MM.1S (cell line): ENCODE measurements at regions not wholly inside any gene's neighbourhood (a gene's known extent, or its start where the extent isn't known, plus 50 kb on each side); places are given as distances from the start of the nearest gene placed in this dataset.

Source experiments
- DNase-seq: peaks from one replicate; pipeline ENCODE4 v3.0.0-alpha.2; 2015
- H2AFZ ChIP-seq: fragments of 300-600 bp; sonication (generic); 2 replicates; pipeline ENCODE4 v1.6.0; 2016; ENCODE audit warnings: antibody characterized with exemption, low read length
- H3F3A ChIP-seq: fragments of 300-600 bp; sonication (generic); 2 replicates; pipeline ENCODE4 v1.6.1; 2016; ENCODE audit warnings: mild to moderate bottlenecking, antibody characterized with exemption, low read length, moderate library complexity, mixed read lengths; ENCODE audit not compliant: insufficient read depth
- H3K27ac ChIP-seq: fragments of 300-600 bp; sonication (generic); 2 replicates; pipeline ENCODE4 v1.5.1; 2016; ENCODE audit warnings: mild to moderate bottlenecking, low read length
- H3K27me3 ChIP-seq: fragments of 300-600 bp; sonication (generic); replicated peaks from 2 replicates; pipeline ENCODE4 v1.6.0; 2016; ENCODE audit warnings: low read length; ENCODE audit not compliant: insufficient read depth
- H3K36me3 ChIP-seq: fragments of 300-600 bp; sonication (generic); replicated peaks from 2 replicates; pipeline ENCODE4 v1.6.1; 2016; ENCODE audit warnings: mild to moderate bottlenecking, low read length, mixed read lengths; ENCODE audit not compliant: insufficient read depth
- H3K4me1 ChIP-seq: fragments of 300-600 bp; sonication (generic); 2 replicates; pipeline ENCODE4 v1.6.1; 2016; ENCODE audit warnings: low read length, mixed read lengths
- H3K4me2 ChIP-seq: fragments of 300-600 bp; sonication (generic); 2 replicates; pipeline ENCODE4 v1.6.0; 2016; ENCODE audit warnings: low read depth, low read length
- H3K4me3 ChIP-seq: fragments of 300-600 bp; sonication (generic); 2 replicates; pipeline ENCODE4 v1.5.1; 2016; ENCODE audit warnings: low read length, mixed read lengths
- H3K79me2 ChIP-seq: fragments of 300-600 bp; sonication (generic); 2 replicates; pipeline ENCODE4 v1.6.1; 2016; ENCODE audit warnings: mixed run types, low read length, mixed read lengths
- H3K9ac ChIP-seq: fragments of 300-600 bp; sonication (generic); 2 replicates; pipeline ENCODE4 v1.6.1; 2016; ENCODE audit warnings: low read length, mixed read lengths
- H3K9me2 ChIP-seq: fragments of 300-600 bp; sonication (generic); replicated peaks from 2 replicates; pipeline ENCODE4 v1.6.1; 2016; ENCODE audit warnings: mild to moderate bottlenecking, low read length, mixed read lengths; ENCODE audit not compliant: insufficient read depth
- H3K9me3 ChIP-seq: fragments of 300-600 bp; sonication (generic); replicated peaks from 2 replicates; pipeline ENCODE4 v1.6.1; 2016; ENCODE audit warnings: mild to moderate bottlenecking, low read length, mixed read lengths; ENCODE audit not compliant: insufficient read depth
- H4K20me1 ChIP-seq: fragments of 300-600 bp; sonication (generic); 2 replicates; pipeline ENCODE4 v1.6.1; 2016; ENCODE audit warnings: mild to moderate bottlenecking, low read length, moderate library complexity, mixed read lengths; ENCODE audit not compliant: insufficient read depth
- CTCF ChIP-seq: fragments of 300-600 bp; sonication (generic); IDR thresholded peaks from 2 replicates; pipeline ENCODE4 v1.5.1; 2016; ENCODE audit warnings: antibody characterized with exemption, low read length, mixed read lengths
- EZH2 ChIP-seq: fragments of 300-600 bp; sonication (generic); optimal IDR thresholded peaks from 2 replicates; pipeline ENCODE3; 2017; ENCODE audit warnings: low read depth, mild to moderate bottlenecking, antibody characterized with exemption, low read length, mixed read lengths
- EZH2phosphoT487 ChIP-seq: fragments of 300-600 bp; sonication (generic); IDR thresholded peaks from 2 replicates; pipeline ENCODE4 v1.6.1; 2018; ENCODE audit warnings: antibody characterized with exemption, low read length

DNA sequence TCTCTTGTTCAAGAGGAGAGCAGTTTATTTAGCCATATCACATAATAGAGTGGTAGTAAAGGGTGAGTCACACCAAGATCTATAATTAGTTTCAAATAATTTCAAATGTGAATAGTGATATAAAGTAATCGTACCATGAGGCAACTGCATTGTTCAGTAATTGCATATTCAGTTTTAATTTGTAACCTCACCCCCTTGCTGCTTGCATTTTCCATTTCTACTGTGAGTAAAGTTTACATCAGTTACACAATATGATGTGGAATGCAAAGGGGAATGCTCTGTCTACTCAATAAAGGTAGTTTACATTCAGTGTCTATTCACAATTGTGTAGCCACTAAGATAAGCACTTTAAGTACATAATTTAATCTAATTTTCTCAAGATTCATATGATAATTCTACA, 1695.7 kb upstream of the SPRY2 start:
- no peaks in the 10 kb centered on the region for H3K9me3 ChIP-seq
- no peaks in the 10 kb centered on the region for H3K4me1 ChIP-seq
- no peak overlapping the region for H2AFZ ChIP-seq
- no peaks in the 10 kb centered on the region for H3K27me3 ChIP-seq
- H3F3A ChIP-seq = no peaks in the 10 kb centered on the region
- DNase-seq = no peak
- no peak overlapping the region for H3K4me2 ChIP-seq
- no peaks in the 10 kb centered on the region for H3K9me2 ChIP-seq
- H3K79me2 ChIP-seq = no peaks in the 10 kb centered on the region
- no peaks in the 10 kb centered on the region for H4K20me1 ChIP-seq
- no peak overlapping the region for H3K27ac ChIP-seq
- H3K4me3 ChIP-seq = no peak overlapping the region
- no peaks in the 10 kb centered on the region for H3K36me3 ChIP-seq
- H3K9ac ChIP-seq = no peak overlapping the region
- no peak for TF ChIP-seq EZH2phosphoT487

DNA sequence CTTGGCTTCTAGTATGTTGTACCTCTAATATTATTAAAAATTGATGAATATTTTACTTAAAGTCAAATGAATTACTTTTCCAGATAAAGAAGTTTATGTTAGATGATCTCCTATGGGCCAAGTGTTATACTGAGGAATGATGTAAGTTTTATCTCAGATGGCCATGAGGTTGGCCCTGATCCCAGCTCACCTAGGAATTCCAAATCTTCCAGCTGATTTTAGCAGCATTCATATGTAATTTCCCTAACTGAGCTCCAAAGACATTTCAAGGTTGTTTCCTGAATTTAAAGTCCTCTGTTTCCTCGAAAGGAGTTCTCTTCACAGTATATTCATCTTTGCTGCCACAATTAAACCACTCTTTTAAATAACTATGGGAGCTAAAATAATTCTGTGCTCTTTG, 1670.4 kb upstream of the SPRY2 start:
- no peak overlapping the region for H3K27ac ChIP-seq
- H2AFZ ChIP-seq = no peak overlapping the region
- TF ChIP-seq EZH2 = no peak
- H3K9me2 ChIP-seq = no peaks in the 10 kb centered on the region
- H3K27me3 ChIP-seq = no peaks in the 10 kb centered on the region
- no peak for DNase-seq
- H3K4me3 ChIP-seq = no peak overlapping the region
- H3K9me3 ChIP-seq = no peaks in the 10 kb centered on the region
- no peaks in the 10 kb centered on the region for H3K4me1 ChIP-seq
- no peak overlapping the region for H3K4me2 ChIP-seq
- H4K20me1 ChIP-seq = no peaks in the 10 kb centered on the region
- H3K9ac ChIP-seq = no peak overlapping the region
- no peaks in the 10 kb centered on the region for H3F3A ChIP-seq
- no peaks in the 10 kb centered on the region for H3K79me2 ChIP-seq
- H3K36me3 ChIP-seq = no peaks in the 10 kb centered on the region

- DNase-seq = no peak
- Histone ChIP-seq H2AFZ (no peak overlapping the region), H3K4me1 (no peaks in the 10 kb centered on the region), H3K36me3 (no peaks in the 10 kb centered on the region), H4K20me1 (no peaks in the 10 kb centered on the region), H3K27ac (no peak overlapping the region), H3K27me3 (no peaks in the 10 kb centered on the region), H3K9ac (no peak overlapping the region), H3K9me2 (no peaks in the 10 kb centered on the region), H3K4me2 (no peak overlapping the region), H3F3A (no peaks in the 10 kb centered on the region), H3K79me2 (no peaks in the 10 kb centered on the region), H3K4me3 (no peak overlapping the region), H3K9me3 (no peaks in the 10 kb centered on the region)
- TF ChIP-seq EZH2phosphoT487 (no peak), CTCF (no peak), EZH2 (no peak)
Measured at GRCh38 chr13:82010780-82011179, 1669.9 kb upstream of the SPRY2 start.

GRCh38 chr13:82002710-82003109, 1661.8 kb upstream of the SPRY2 start:
- Histone ChIP-seq H3F3A (no peaks in the 10 kb centered on the region), H3K4me3 (no peak overlapping the region), H3K27ac (no peak overlapping the region), H3K4me2 (no peak overlapping the region), H3K9me2 (no peaks in the 10 kb centered on the region), H3K4me1 (no peaks in the 10 kb centered on the region), H3K27me3 (no peaks in the 10 kb centered on the region), H2AFZ (no peak overlapping the region), H3K9me3 (no peaks in the 10 kb centered on the region), H4K20me1 (no peaks in the 10 kb centered on the region), H3K9ac (no peak overlapping the region), H3K79me2 (no peaks in the 10 kb centered on the region), H3K36me3 (no peaks in the 10 kb centered on the region)
- DNase-seq = no peak
- no peak for TF ChIP-seq CTCF
- TF ChIP-seq EZH2phosphoT487 = no peak
- TF ChIP-seq EZH2 = no peak
